ENCODE measurements at regions not wholly inside any gene's neighbourhood (a gene's known extent, or its start where the extent isn't known, plus 50 kb on each side); places are given as distances from the start of the nearest gene placed in this dataset.

DNA sequence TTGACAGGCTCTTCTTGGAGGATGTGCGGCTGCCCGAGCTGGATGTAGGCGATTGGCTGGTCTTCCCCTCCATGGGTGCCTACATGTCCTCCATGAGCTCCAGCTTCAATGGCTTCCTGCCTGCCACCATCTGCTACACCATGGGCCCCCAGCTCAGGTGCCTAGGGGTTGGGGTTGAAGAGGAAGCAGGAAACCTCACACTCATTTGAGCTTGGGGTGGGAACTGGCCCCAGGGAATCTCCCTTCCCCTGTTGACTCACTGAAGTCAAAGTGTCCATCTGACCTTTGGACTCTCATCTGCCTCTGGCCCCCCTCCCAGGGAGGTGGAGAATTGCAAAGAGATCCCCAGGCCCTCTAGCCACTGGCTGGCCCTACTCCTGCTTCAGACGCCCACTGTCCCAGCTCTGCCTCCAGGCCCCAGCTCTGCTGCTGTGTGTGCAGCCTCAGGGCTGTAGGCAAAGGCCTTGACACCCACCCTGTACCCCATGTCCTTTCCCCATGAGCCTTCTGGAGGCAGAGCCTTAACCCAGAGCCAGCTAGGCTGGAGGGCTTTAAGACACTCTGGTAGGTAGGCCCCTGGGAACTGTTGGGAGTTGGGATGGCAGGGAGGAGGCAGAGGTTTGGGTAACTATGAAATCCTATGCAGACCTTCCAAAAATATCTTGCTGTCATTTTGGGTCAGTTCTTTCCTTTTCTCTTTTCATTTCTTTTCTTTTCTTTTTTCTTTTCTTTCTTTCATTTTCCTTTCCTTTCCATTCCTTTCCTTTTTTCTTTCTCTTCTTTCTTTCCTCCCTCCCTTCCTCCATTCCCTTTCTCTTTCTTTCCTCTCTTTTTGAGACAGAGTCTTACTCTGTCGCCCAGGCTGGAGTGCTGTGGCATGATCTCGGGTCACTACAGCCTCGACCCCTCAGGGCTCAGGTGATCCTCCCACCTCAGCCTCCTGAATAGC is 66.9 kb upstream of the TINAGL1 start:
- no peaks in the 10 kb centered on the region for H3K9me3 ChIP-seq
- peaks cover 41% of the 10 kb centered on the region for H3K27me3 ChIP-seq
- H3K4me3 ChIP-seq, result no peak overlapping the region
- WGBS, 2 donors (ENCODE audit: low coverage in 1 of 2), result 90% methylated on average over 3 of the region's 7 CpGs; no CpG with 5 or more reads in 1 of the 2 donors
- no peak overlapping the region for H3K27ac ChIP-seq
- H3K4me1 ChIP-seq, result no peaks in the 10 kb centered on the region
- no peak for ATAC-seq
- TF ChIP-seq POLR2A (IDR thresholded peaks at IDR 0.05) (no peak), EP300 (IDR thresholded peaks at IDR 0.05) (no peak), POLR2AphosphoS5 (IDR thresholded peaks at IDR 0.05) (no peak)
- TF ChIP-seq, protein P1, sequence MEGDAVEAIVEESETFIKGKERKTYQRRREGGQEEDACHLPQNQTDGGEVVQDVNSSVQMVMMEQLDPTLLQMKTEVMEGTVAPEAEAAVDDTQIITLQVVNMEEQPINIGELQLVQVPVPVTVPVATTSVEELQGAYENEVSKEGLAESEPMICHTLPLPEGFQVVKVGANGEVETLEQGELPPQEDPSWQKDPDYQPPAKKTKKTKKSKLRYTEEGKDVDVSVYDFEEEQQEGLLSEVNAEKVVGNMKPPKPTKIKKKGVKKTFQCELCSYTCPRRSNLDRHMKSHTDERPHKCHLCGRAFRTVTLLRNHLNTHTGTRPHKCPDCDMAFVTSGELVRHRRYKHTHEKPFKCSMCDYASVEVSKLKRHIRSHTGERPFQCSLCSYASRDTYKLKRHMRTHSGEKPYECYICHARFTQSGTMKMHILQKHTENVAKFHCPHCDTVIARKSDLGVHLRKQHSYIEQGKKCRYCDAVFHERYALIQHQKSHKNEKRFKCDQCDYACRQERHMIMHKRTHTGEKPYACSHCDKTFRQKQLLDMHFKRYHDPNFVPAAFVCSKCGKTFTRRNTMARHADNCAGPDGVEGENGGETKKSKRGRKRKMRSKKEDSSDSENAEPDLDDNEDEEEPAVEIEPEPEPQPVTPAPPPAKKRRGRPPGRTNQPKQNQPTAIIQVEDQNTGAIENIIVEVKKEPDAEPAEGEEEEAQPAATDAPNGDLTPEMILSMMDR (IDR thresholded peaks at IDR 0.05), result no peak
- H3K36me3 ChIP-seq, result no peaks in the 10 kb centered on the region

DNA sequence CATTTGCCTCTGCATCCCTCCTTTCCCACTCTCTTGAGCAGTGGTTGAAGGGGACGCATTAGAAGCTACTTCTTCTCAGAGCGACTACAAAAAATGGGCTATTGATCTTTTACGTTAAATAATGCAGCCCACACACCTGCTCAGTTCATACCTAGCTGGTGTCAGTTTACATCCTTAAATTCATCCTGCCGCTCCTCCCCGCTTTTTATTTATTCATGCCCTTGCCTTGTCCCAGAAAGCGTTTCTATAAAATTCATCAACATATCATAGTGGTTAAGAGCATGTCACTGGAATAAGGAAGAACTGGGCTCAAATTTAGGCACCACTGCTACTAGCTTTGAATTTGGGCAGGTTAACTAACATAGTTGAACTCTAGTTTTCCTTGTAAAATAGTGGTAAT is 66.0 kb upstream of the TINAGL1 start:
- Histone ChIP-seq H3K4me1 (no peaks in the 10 kb centered on the region), H3K36me3 (no peaks in the 10 kb centered on the region), H3K9me3 (no peaks in the 10 kb centered on the region), H3K27me3 (peaks cover 32% of the 10 kb centered on the region), H3K4me3 (no peak overlapping the region), H3K27ac (no peak overlapping the region)
- WGBS, 2 donors (ENCODE audit: low coverage in 1 of 2), result 72 to 84% methylated on average over 6 of the region's 6 CpGs
- no peak for TF ChIP-seq POLR2A (IDR thresholded peaks at IDR 0.05)
- no peak for TF ChIP-seq EP300 (IDR thresholded peaks at IDR 0.05)
- TF ChIP-seq POLR2AphosphoS5 (IDR thresholded peaks at IDR 0.05), result no peak
- TF ChIP-seq, protein P1 (IDR thresholded peaks at IDR 0.05), result no peak
- no peak for ATAC-seq

DNA sequence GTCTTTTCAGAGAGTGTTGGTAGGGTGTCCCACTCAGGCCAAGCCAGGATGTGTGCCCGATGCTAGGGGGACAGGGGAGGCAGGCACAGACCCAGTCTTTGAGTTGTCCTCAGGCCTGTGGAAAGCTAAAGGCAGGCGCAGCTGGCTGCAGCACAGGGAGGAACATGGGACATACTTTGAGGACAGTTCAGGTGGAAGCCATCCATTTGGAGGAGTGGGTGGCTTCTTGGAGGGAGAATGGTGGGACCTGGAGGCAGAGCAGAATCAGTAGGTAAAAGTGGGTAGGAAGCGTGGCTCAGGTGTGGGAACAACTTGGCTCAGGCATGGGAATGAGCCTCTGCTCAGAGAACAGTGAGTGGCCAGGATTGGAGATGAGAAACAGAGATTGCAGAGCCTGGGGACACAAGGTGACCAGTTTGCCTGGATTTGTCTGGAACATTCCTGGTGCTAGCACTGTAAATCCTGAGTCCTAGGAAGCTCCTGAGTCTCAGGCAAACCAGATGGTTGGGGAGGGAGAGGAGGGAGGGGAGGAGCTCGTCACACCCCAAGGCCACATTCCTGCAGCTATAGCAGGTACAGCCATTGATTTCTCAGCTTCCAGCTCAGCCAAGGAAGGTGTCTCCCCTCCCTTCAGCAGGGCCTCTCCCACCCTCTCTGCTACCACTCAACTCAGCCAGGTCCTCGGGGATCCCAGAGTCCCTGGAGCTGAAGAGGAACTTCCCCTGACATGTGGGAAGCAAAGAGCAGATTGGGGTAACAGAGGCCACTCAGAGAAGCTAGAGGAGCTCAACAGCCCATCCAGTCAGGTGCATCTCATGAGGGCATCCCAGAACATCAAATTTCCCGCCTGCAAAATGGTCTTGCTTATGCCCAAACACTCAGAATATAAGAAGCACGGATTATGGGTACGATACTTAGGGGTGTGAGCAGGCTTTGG is 65.2 kb upstream of the TINAGL1 start:
- Histone ChIP-seq H3K9me3 (no peaks in the 10 kb centered on the region), H3K27ac (no peak overlapping the region), H3K4me3 (no peak overlapping the region), H3K27me3 (peaks cover 25% of the 10 kb centered on the region), H3K4me1 (no peaks in the 10 kb centered on the region), H3K36me3 (no peaks in the 10 kb centered on the region)
- WGBS, 2 donors (ENCODE audit: low coverage in 1 of 2), result 69 to 94% methylated on average over 3 to 5 of the region's 8 CpGs
- ATAC-seq, result no peak
- TF ChIP-seq POLR2AphosphoS5 (IDR thresholded peaks at IDR 0.05), result no peak
- TF ChIP-seq EP300 (IDR thresholded peaks at IDR 0.05), result no peak

DNA sequence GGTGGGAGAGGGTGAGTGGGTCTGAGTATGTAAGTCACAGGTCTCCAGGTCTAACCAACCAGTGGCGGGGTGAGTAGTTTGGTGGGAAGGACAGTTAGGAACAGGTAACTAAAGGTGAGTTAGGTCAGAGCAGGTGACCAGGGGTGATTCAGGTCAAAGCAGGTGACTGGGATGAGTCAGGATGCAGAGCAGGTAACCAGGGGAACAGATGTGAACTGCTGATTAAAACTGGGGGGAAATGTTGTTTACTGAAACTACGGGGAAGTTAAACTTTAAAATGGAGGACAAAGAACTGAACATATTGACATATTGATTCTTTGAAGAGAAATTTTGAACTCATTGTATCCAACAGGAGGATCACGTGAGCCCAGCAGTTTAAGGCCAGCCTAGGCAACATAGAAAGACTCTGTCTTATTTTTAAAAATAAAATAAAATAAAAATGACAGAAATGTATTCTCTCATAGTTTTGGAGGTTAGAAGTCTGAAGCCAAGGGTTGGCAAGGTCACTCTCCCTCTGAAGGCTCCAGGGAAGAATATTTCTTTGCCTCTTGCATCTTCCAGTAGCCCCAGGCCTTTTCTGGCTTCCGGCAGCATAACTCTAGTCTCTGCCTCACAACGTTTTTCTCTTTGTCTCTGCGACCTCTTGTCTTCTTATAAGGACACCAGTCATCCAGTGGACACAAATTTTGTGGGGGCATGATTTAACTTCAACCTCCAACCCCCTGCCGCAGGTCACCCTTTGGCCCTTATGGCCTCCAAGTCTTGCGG is 64.3 kb upstream of the TINAGL1 start:
- no peak for TF ChIP-seq EP300 (IDR thresholded peaks at IDR 0.05)
- TF ChIP-seq POLR2A (IDR thresholded peaks at IDR 0.05), result no peak
- no peak for TF ChIP-seq POLR2AphosphoS5 (IDR thresholded peaks at IDR 0.05)
- TF ChIP-seq, protein P1 (IDR thresholded peaks at IDR 0.05), result no peak
- 61 to 65% methylated on average over 6 to 8 of the region's 8 CpGs for WGBS, 2 donors (ENCODE audit: low coverage in 1 of 2)

DNA sequence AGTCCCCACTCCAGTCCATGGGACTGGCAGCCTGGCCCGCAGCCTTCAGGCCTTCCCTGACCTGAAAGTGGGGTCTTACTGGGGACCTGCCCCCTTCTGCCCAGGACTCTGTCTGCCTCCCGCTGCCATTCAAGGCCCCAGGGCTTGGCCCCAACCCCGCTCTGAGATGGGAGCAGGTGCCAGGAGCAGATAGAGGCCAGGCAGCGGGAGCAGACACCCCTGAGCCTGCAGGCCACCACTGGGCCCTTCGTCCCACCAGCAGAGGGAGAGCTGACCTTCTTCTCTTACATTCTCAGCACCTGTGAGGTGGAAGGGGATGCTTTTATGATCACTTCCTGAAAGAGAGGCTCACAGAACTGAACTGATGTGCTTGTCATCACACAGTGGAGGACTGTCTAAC is 62.2 kb upstream of the TINAGL1 start:
- Histone ChIP-seq H3K27ac (no peak overlapping the region), H3K4me3 (no peak overlapping the region), H3K27me3 (peaks cover 6% of the 10 kb centered on the region), H3K4me1 (no peaks in the 10 kb centered on the region), H3K9me3 (no peaks in the 10 kb centered on the region), H3K36me3 (no peaks in the 10 kb centered on the region)
- WGBS, 2 donors (ENCODE audit: low coverage in 1 of 2), result 100% methylated on average over 1 to 2 of the region's 5 CpGs
- no peak for ATAC-seq
- TF ChIP-seq EP300 (IDR thresholded peaks at IDR 0.05) (no peak), POLR2AphosphoS5 (IDR thresholded peaks at IDR 0.05) (no peak), POLR2A (IDR thresholded peaks at IDR 0.05) (no peak)
- TF ChIP-seq, protein P1 (IDR thresholded peaks at IDR 0.05), result no peak

More for the DNA sequence above, 64.3 kb upstream of the TINAGL1 start:
- H3K36me3 ChIP-seq, result no peaks in the 10 kb centered on the region
- H3K27ac ChIP-seq, result no peak overlapping the region
- no peak for ATAC-seq
- H3K9me3 ChIP-seq, result no peaks in the 10 kb centered on the region
- no peaks in the 10 kb centered on the region for H3K4me1 ChIP-seq
- no peak overlapping the region for H3K4me3 ChIP-seq
- H3K27me3 ChIP-seq, result peaks cover 16% of the 10 kb centered on the region

Measured in gastroesophageal sphincter (tissue), 4 donors.